ENCODE measurements at regions not wholly inside any gene's neighbourhood (a gene's known extent, or its start where the extent isn't known, plus 50 kb on each side); places are given as distances from the start of the nearest gene placed in this dataset.
"Not testable (repeated sequence)": the region's sequence is repeated elsewhere in the genome, so short reads cannot be mapped to it uniquely, and the experiment has no call there.

- no peak for DNase-seq
Observed at GRCh38 chr6:27138837-27139755, 108.4 kb upstream of the PRSS16 start.

- no peak for DNase-seq
Observed at GRCh38 chr6:27139756-27140579, 107.5 kb upstream of the PRSS16 start.

DNA sequence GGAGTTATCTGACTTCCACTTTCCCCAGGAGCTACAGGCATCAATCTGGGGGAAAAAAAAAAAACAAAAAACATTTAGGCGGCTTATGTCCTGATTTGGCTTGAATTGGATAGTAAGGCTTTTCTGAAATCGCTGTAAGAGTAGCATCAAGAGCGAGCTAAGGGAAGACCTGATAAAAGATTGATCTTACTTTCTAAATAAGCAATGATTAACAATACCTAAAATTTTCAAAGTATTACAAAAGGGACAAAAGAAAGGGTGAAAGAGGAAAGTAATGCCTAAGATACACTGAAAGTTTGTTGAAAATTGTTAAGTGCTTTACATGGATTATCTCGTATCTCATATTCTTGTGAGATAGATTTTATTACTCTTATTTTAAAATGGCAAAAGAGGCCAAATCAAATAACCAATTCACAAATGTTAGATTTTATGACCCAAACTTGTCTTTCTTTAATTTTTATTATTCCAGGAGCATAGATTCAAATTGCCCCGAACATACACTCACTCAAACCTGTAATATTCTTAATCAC is 106.4 kb upstream of the PRSS16 start:
- DNase-seq, result no peak

- no peak for DNase-seq
Observed at GRCh38 chr6:27141529-27142015, 105.9 kb upstream of the PRSS16 start.

GRCh38 chr6:27143020-27143388 is 104.5 kb upstream of the PRSS16 start:
- DNase-seq, result not testable (repeated sequence)

DNA sequence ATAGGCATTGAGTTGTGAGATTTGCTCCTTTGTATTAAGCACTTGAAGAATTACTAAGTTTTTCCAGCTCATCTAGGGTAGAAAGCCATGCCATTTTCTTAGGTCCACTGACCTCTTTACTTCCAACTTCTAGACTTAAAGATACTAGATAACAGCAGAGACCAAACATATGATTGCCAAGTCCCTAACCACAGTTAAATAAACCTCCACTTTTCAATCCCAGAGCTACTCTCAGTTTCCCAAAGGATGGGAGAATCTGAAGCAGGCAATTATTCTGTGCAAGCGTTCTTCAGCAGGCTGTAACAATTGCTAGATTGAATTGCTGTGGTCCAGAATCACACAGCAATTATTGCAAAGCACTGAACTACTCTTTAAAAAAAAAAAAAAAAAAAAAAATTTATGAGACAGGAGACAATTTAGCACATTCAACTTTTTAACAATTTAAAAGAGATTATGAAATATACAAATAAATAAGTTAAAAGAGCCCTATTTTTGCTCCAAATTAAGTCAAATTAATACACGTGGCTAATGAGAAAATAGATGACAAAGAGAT is 104.0 kb upstream of the PRSS16 start:
- DNase-seq, result no peak

DNA sequence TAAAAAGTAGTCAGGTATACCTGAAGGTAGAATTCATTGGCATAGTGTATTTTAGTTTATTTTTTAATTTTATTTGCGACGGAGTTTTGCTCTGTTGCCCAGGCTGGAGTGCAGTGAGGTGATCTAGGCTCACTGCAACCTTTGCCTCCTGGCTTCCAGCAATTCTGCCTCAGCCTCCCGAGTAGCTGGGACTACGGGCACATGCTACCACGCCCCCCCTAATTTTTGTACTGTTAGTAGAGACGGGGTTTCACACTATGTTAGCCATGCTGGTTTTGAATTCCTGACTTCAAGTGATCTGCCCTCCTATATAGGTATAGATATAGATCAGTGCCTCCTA is 102.8 kb upstream of the PRSS16 start:
- no peak for DNase-seq

DNA sequence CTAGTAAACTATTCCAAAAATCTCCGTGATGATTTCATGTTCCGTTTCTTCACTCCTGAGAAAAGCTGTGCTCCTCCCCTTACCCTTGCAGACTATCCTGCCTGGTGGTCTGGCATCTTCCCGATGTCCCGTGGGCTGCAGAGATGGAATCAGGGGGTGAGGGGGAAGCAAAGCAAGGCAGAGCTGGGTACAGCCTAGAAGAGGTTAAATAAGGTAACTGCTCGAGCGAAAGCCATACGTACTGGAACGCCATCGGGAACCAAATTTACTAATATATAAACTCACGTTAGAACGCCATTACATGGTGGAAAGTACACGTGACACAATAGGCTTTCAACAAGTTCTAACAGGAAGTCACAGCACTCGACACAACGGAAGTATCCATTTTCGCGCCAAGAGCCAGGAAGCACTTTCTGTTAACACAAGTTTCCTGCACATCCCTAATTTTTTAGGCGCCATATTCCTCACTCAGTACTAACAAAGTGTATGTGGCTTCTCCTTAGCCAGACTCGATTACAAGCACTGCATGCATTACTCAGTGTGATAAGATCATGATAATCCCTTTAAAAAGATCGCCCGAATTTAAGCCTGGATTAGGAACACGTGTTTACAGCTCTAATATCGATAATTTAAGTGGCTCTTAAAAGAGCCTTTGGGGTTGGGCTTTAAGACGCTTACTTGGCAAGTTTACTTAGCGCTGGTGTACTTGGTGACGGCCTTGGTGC is 101.6 kb upstream of the PRSS16 start:
- peak; percentile 67 for DNase-seq

DNA sequence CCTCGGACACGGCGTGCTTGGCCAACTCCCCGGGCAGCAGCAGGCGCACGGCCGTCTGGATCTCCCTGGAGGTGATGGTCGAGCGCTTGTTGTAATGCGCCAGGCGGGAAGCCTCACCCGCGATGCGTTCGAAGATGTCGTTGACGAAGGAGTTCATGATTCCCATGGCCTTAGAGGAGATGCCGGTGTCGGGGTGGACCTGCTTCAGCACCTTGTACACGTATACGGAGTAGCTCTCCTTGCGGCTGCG is 101.1 kb upstream of the PRSS16 start:
- not testable (repeated sequence) for DNase-seq

DNA sequence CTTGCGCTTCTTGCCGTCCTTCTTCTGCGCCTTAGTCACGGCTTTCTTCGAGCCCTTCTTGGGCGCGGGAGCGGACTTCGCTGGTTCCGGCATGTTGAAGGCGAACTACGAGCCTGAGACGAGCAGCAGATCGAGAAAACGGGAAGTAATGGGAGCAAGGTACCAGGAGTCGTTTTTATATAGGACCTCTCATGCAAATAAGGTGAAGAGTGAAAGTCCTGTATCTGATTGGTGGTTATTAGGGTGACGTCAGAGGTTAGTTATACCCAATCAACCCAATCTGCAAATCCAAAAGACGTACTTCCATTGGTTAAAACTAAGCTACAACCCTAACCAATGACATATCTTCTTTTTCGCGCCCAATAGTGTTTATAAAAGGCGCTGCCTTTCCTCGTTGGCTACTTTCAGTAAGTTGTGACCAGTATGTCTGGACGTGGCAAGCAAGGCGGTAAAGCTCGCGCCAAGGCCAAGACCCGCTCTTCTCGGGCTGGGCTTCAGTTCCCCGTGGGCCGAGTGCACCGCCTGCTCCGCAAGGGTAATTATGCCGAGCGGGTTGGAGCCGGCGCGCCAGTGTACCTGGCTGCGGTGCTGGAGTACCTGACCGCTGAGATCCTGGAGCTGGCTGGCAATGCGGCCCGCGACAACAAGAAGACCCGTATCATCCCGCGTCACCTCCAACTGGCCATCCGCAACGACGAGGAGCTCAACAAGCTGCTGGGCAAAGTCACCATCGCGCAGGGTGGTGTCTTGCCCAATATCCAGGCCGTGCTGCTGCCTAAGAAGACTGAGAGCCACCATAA is 100.6 kb upstream of the PRSS16 start:
- peak; percentile 90 for DNase-seq

GRCh38 chr6:27148404-27148795 is 99.1 kb upstream of the PRSS16 start:
- no peak for DNase-seq

- no peak for DNase-seq
Observed at GRCh38 chr6:27149150-27149549, 98.4 kb upstream of the PRSS16 start.

- DNase-seq, result no peak
Observed at GRCh38 chr6:27154696-27155095, 92.8 kb upstream of the PRSS16 start.

DNA sequence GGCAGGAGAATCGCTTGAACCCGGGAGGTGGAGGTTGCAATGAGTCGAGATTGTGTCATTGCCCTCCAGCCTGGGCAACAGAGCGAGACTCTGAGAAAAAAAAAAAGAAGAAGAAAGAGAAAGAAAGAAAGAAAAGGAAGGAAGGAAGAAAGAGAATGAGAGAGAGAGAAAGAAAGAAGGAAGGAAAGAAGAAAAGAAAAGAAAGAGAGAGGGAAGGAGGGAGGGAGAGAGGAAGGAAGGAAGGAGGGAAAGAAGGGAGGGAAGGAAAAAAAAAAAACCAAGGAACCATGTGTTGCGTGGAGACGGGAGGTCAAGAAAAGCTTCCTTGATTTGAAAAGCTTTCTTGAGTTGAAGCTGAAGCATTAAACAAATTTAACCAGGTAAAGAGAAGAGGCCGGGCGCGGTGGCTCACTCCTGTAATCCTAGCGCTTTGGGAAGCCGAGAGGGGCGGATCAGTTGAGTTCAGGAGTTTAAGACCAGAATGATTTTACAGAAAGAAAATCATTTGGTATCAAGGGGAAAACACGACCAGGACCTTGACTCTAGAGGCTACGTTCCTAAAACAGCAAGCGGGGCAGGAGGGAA is 90.5 kb upstream of the PRSS16 start:
- no peak for DNase-seq

DNA sequence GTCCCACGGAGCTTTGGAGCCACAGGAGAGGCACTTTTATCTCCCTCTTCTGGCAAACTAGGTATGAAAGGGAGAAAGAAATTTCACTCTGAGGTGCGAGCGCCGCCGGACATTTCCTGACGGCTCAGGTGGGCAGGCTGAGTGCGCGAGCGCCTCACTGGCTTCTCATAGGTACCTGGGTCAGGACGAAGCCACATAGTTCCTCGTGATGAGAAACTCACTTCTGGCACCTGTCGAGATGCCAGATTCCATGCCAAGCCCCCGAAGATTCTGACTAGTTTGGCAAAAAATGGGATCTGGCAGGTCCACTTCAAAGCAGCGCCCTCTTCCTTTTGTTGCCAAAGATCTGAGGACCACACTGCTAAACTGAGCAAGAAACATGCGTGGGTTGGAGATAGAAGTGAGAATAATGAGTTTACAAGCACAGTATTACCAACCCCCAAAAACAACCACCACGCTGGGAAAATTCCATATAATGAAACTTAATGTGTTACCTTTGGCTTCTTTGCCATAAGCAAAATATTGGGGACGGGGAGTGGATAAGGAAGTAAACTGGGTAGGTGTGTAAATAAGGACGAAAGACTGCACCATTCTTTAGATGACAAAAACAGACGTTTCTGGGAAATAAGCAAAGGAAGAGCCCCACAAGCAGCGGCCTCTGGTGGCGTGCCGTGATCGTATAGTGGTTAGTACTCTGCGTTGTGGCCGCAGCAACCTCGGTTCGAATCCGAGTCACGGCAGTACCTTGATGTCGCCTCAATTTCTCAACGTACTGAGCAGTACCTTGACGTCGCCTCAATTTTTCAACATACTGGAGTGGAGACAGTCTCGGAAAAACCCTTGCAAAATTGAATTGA is 89.8 kb upstream of the PRSS16 start:
- DNase-seq, result no peak

DNA sequence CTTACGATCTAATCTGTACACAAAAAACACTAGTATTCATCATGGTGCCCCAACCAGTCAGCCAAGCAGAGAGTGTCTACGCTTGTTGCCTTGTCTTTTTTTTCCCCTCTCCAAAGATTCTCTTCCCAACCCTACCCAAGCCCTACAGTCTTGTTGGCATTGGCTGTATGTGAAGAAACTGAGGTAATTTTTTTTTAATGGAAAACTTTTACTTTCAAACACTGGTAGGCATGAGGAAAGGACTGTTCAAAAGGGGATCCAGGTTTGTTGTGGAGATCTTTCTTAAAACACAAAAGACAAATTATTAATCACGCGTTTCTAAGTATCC is 89.2 kb upstream of the PRSS16 start:
- DNase-seq, result no peak

DNA sequence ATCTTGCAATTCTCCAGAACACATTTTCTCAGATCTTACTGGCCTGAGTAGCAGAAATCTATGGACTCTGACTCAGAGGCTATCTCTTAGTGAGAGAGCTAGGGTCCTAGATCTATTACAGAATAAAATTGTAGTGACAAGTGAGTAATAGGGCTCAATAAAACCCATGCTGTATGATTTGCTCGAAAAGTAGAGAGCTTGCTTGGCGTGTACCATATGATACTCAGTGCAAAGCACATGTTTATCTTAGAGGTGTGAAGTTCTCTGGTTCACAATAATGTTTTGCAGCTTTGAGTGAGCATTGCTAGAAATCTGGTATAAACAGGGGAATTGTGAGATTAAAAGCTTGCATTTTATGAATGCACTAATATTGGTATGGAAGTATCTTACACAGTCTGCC is 87.8 kb upstream of the PRSS16 start:
- DNase-seq, result no peak

DNA sequence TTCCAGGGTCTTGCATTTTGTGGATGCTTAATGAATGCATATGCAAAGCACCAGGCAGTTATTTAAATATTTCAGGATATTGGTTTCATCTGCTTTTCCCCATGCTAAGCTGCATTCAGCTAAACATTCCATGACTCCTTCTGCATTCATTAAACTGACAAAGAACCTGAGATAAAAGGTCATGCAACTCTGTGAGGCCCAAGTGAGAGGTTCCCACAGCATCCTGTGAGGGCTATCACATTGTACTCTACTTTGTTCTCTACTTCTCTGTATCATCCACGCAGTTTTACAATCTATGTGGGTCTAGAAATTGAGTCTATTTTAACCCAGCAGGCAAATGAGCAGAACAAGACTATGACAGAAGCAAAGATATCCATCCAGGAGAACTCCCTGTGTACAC is 86.4 kb upstream of the PRSS16 start:
- no peak for DNase-seq

GRCh38 chr6:27161603-27161945 is 85.9 kb upstream of the PRSS16 start:
- DNase-seq, result no peak

GRCh38 chr6:27161946-27162603 is 85.4 kb upstream of the PRSS16 start:
- peak; percentile 11 for DNase-seq

GRCh38 chr6:27163834-27164233 is 83.7 kb upstream of the PRSS16 start:
- no peak for DNase-seq
